Stimulated activated CD4-positive, alpha-beta T cell treated with anti-CD3 and anti-CD28 coated beads, Interleukin-4, amount 100 ng/mL, for 48 hours (primary cell): ENCODE measurements at regions not wholly inside any gene's neighbourhood (a gene's known extent, or its start where the extent isn't known, plus 50 kb on each side); places are given as distances from the start of the nearest gene placed in this dataset.
"Not testable (repeated sequence)": the region's sequence is repeated elsewhere in the genome, so short reads cannot be mapped to it uniquely, and the experiment has no call there.

Source experiments
- DNase-seq, 2 donors: peaks; one replicate each; pipeline ENCODE4 v3.0.0-alpha.2; 2020; ENCODE audit warnings: low read depth in 2 of 2

DNA sequence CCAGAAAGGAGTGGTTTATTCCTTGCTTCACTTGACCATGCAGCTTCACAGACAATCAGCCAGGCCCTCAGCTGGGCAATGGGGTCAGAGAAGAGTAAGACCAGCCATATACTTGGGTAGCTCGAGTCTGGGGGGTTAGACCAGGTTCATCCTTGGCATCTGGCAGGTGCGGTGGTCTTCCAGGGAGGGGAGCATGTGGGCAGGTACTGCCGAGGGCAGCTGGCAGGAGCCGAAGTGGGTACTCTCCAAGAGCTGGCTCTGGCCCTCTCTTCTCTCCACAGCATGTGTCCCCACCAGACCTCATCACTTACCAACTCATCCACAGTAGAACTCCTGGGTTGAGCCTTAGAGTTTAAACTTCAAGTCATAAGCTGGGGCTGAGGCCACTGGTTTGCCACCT, 156.8 kb downstream of the FOXD2 start:
- DNase-seq: no peak

DNA sequence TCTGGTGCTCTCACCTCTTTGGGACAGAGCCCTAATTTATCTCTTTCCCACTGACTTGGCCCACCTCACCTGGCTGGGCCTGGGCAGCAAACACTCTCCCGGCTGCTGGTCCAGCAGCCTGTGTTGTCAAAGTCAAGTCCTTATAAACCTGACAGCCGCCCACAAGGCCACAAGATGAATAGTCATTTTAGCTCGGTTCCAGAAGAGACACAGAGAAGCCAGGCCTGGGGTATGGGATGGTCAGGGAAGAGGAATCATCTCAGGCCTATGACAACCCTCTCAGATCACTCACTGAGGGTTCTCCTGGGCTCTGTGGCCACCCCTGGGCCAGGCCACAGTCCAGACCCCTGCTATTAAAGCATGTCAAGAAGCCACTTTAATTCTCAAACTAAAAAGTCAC, 158.5 kb downstream of the FOXD2 start:
- no peak for DNase-seq

DNA sequence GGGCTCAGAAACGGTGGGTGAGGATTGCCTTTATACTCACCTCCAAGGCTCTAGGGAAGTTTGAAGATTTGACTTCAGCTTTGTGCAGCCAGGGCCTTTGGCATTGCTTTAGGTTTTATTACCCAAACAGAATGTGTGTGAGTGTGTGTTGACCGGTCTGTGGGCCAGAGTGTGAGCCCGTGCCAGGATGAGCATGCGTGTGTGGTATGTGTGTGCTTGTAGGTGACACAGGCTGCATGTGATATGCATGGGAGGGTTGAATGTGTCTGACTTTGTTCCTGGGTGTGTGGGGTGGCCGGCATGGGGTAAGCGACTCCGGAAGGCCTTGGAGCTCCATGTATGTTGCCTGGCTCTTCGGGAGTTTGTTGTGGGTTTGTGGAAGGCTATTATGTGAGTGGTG, 160.5 kb downstream of the FOXD2 start:
- no peak for DNase-seq

DNA sequence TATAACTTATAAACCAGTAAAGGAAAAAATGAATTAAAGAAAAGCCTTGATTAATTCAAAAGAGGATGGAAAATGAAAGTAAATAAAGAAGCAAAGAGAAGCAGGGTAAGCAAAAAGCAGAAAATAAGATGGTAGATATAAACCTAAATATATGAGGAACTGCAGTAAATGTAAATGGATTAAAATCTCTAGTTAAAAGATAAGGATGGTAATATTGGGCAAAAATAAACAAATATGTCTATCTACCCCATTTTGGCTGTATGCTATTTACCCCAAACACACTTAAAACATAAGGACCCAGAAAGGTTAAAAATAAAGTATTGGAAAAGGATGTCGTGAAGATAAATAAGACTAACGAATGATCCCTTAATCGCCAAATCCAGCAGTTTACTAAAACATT, 161.9 kb downstream of the FOXD2 start:
- DNase-seq: no peak

DNA sequence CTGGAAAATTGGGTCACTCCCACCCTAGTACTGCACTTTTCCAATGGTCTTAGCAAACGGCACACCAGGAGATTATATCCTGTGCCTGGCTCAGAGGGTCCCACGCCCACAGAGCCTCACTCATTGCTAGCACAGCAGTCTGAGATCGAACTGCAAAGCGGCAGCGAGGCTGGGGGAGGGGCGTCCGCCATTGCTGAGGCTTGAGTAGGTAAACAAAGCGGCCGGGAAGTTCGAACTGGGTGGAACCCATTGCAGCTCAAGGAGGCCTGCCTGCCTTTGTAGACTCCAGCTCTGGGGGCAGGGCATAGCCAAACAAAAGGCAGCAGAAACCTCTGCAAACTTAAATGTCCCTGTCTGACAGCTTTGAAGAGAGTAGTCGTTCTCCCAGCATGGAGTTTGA, 164.6 kb downstream of the FOXD2 start:
- DNase-seq: not testable (repeated sequence)

DNA sequence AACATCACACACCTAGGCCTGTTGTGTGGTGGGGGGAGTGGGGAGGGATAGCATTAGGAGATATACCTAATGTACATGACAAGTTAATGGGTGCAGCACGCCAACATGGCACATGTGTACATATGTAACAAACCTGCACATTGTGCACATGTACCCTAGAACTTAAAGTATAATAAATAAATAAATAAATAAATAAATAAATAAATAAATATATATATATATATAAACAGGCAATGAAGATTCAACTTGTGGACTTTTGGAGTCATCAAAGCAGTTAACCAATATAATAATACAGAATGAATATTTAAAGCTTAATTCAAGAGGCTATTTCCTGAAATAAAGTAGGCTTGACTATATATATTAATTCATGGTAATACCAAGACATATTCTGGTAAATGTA, 167.0 kb downstream of the FOXD2 start:
- not testable (repeated sequence) for DNase-seq

DNA sequence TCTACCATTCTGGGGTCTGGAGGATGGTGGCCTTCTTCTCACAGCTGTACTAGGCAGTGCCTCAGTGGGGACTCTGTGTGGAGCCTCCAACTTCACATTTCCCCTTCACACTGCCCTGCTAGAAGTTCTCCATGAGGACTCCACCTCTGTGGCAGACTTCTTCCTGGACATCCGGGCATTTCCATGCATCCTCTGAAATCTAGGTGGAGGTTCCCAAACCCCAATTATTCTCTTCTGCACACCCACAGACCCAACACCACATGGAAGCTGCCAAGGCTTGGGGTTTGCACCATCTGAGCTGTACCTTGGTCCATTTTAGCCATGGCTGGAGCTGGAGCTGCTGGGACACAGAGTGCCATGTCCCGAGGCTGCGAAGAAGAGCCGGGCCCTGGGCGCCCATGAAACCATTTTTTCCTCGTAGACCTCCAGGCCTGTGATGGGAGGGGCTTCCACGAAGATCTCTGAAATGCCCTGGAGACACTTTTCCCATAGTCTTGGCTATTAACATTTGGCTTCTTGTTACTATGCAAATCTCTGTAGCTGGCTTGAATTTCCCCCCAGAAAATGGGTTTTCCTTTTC, 170.5 kb downstream of the FOXD2 start:
- no peak for DNase-seq

GRCh38 chr1:47611992-47612391, 174.1 kb downstream of the FOXD2 start:
- DNase-seq: no peak

DNA sequence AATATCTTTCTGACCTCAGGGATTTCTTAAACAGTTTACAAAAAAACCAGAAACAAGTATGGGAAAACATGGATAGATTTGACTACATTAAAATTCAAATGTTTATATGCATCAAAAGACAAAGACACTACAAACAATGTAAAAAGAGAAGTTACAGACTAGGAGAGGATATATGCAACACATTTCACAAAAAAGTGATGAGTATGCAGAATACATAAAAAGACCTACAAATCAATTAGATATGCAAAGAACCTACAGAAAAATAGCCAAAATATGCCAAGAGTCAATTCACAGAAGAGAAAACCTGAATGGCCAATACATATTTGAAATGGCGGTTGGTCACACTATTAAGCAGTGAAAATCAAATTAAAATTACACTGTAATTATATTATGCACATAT, 175.0 kb downstream of the FOXD2 start:
- DNase-seq: no peak

- DNase-seq: no peak
Observed at GRCh38 chr1:47616036-47616435, 178.2 kb downstream of the FOXD2 start.

DNA sequence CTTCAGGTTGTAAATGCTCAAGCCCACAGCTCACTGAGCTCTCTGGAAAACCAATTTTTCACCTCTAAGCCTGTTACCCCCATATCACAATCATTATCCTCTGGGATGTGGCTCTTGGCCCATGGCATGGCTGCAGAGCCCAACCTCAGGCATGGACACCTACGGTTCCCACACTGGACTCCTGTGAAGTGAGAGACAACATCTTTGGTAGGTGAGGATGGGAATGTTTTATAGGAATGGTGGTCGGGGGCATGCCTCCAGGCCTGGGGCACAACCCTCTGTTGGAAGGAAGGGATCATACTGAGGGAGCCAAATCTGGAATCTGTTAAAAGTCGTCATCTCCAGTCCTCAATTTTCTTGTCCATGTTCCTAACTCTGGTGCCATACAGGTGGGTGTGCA, 179.1 kb downstream of the FOXD2 start:
- DNase-seq: no peak

- no peak for DNase-seq
Observed at GRCh38 chr1:47617381-47618221, 179.8 kb downstream of the FOXD2 start.

DNA sequence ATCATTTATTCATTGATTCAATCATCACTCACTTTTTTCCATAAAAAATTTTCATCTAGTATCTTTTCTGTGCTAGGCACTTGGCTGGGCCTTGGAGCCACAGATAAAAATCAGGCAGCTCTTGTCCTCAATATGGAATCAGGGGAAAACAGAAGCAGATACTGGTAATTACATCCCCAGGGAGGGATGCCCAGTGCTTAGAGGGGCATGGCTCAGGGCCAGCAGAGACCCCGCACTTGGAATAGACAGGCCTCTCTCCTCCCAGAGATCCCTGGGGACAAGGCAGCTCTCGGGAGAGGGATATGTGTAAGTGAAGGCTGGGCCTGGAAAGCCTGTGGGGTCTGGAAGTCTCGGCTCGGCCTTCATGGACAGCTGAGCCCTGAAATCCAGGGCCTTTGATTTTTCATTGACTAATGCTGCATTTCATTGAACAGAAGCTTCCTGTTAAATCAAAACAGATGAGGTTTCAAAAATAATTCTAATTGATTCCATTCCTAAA, 180.4 kb downstream of the FOXD2 start:
- DNase-seq: no peak

- no peak for DNase-seq
Observed at GRCh38 chr1:47618830-47619229, 181.0 kb downstream of the FOXD2 start.

DNA sequence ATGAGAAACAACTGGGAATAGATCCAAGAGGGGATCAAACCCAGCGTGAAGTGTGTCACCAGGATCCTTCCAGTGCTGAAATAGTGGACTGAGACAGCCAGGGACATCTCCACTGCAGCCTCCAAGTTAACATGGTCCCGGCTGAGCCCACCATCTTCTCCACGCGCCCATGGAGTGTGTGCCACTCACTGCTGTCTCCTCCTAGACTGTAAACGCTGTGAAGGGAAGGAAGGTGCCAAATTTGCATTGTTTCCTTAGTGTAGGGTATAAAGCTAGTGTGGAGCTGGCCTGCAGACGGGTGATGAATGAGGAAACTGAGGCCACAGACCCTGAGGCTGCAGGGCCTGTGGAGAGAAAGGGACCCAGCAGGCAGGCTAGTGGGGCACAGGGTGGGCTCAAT, 183.6 kb downstream of the FOXD2 start:
- DNase-seq: no peak

- DNase-seq: no peak
Observed at GRCh38 chr1:47621977-47622376, 184.1 kb downstream of the FOXD2 start.

DNA sequence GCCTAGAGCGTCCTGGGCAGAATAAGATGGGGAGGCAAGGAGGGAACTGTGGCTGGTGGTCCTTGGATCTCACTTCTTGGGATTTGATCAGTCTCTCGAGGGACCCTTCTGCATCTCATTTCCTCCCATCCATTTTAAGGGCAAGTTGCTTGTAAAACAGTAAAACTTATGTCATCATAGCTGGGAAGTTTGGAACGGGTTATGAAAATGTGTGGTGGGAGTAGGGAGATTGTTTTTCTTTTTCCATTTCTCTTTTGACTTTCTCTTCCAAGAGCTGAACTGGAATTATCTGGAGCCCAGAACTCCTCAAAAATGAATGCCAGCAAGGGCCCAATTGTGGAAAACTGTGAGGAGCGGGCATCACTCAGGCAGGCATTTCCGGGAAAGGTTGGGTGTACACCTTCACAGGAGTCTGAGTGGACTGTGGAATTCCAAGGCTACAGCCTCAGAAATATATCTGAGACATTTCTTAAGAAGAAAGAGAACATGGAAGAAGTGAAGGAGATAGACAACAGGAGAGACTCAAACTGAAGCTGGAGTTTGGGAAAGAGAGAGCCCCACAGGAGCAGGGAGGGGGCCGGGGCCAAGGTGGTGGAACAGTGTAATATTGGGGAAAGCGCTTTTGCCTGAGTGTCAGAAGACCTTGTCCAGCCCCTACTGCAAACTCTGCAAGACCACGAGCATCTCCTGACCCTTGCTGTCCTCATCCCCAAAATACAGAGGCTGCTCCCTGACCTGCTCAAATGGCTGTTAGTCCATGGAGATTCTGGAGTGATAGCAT, 185.1 kb downstream of the FOXD2 start:
- no peak for DNase-seq

DNA sequence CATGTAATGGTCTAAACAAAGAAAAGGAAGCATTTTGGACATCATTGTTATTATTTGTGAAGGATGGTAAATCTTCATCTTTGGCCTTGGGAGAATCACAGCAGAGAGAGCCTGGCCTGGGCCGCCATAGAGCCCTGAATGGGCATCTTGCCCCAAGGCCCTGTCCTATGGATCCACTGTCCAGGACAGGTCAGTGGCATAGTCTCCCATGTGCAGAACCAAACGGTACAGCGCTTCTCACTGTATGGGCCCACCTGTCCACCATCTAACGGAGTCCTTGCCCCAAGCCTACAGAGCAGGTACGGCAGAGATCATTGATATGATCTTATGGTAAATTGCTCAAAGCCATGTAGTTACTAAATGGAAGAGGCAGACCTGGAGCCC, 185.7 kb downstream of the FOXD2 start:
- no peak for DNase-seq

GRCh38 chr1:47624531-47624930, 186.7 kb downstream of the FOXD2 start:
- DNase-seq: no peak

DNA sequence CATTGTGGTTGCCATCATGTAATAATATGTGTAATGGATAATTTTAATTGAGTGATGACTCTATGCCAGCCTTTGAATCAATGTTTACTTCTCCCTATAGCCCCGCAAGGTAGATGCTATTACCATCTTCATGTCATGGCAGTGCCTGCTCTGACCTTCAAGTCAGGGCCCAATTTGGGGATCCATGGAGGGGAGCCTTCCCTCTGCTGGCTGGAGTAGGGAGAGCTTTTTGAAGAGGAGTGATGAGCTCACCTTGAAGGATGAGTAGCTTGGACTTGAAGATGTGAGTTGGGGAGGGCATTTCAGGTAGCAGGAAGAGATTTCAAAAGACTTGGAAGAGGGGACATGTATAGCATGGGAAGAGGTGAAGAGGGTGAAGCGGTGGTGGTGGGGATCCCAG, 189.2 kb downstream of the FOXD2 start:
- no peak for DNase-seq

DNA sequence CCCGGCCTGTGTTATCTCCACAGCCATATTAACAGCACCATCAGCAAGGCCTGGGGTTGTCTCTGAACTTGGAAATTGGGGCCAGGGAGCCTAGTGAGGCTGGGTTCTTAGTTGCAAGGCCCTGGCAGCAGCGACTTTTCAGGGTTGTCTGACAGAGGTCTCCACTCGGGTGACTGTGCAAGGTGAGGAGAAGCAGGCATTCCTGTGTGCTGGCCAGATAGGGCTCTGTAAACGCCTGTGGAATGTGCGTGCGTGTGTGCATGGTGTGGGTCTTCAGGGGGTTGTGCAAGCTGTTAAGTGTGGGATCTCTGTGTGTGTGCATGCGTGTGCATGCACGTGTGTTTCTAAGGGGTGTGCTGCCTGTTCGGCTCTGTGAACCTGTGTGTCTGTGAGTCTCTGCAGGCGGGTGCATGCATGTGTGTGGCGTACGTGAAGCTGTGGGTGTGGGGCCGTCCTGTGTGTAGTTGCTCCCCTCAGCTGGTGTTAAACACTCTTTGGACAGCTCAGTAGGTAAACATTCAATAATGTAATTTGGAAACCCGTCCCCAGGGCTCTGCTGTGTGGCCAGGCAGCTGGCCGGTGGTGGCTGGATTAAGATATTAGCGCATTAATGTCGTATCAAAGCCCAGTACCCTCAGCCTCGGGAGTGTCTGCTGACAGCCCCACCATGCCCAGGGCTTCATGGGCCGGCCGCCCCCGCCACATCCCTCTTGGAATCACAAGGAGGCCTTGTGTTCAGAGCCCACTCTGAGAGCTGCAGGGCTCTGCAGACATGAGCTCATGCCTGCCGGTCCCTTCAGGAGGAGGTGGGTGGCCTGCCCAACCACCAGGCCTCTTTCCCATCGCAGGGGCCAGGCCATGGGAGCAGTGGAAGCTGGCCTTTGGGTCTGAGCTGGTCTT, 189.9 kb downstream of the FOXD2 start:
- DNase-seq: no peak

DNA sequence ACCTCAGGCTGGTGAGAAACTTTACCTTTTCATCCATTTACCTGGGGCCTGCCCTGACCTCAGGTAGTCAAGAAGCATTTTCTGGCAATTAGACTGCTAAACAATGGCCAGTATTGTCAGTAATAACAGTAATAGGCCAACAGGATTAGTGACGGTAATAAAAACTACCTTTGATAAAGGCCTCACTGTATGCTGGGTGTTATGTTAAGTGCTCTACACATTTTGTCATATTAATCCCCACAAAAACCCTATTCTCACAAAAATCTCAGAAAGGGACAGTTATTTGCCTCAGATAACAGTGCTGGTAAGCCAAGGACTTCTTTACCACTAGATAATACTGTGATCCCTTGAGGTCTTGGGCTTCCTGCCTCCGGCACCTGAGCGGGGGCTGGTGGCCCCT, 191.4 kb downstream of the FOXD2 start:
- no peak for DNase-seq
